Endothelial cell of umbilical vein (primary cell): ENCODE measurements at regions not wholly inside any gene's neighbourhood (a gene's known extent, or its start where the extent isn't known, plus 50 kb on each side); places are given as distances from the start of the nearest gene placed in this dataset.

Source experiments
- POLR2A ChIP-seq: IDR thresholded peaks from 2 replicates; pipeline ENCODE4 v1.6.1; 2012; ENCODE audit warnings: low read depth, mild to moderate bottlenecking, control low read depth, low read length
- TF ChIP-seq, protein P1 (sequence below), 2 donors: IDR thresholded peaks; 1 replicate in 1 of 2; 2 replicates in 1 of 2; pipeline ENCODE4 v1.5.1; 2011; ENCODE audit warnings: low read length in 2 of 2, mild to moderate bottlenecking in 2 of 2, moderate library complexity in 2 of 2, control low read depth in 1 of 2, inconsistent platforms in 1 of 2, low read depth in 1 of 2; ENCODE audit not compliant: insufficient read depth in 1 of 2; ENCODE audit errors: extremely low read depth in 1 of 2

GRCh38 chr2:114068438-114068837 is 178.5 kb downstream of the ACTR3 start:
- no peak for TF ChIP-seq POLR2A
- TF ChIP-seq, protein P1, sequence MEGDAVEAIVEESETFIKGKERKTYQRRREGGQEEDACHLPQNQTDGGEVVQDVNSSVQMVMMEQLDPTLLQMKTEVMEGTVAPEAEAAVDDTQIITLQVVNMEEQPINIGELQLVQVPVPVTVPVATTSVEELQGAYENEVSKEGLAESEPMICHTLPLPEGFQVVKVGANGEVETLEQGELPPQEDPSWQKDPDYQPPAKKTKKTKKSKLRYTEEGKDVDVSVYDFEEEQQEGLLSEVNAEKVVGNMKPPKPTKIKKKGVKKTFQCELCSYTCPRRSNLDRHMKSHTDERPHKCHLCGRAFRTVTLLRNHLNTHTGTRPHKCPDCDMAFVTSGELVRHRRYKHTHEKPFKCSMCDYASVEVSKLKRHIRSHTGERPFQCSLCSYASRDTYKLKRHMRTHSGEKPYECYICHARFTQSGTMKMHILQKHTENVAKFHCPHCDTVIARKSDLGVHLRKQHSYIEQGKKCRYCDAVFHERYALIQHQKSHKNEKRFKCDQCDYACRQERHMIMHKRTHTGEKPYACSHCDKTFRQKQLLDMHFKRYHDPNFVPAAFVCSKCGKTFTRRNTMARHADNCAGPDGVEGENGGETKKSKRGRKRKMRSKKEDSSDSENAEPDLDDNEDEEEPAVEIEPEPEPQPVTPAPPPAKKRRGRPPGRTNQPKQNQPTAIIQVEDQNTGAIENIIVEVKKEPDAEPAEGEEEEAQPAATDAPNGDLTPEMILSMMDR (IDR thresholded peaks at IDR 0.05; ENCODE audit: extremely low read depth in 1 of 2, insufficient read depth in 1 of 2, low read depth in 1 of 2, low read length in 2 of 2): no peak
